Liver (tissue), 8 donors: ENCODE measurements at regions not wholly inside any gene's neighbourhood (a gene's known extent, or its start where the extent isn't known, plus 50 kb on each side); places are given as distances from the start of the nearest gene placed in this dataset.

ENCODE experiments used
- DNase-seq: peaks from one replicate; pipeline ENCODE4 v3.0.0-alpha.2; 2017; ENCODE audit warnings: low spot score
- H3K27ac ChIP-seq, 2 donors: one replicate each; pipeline ENCODE4 v1.7.0; 2013; ENCODE audit warnings: inconsistent platforms in 2 of 2, low read length in 2 of 2, control low read depth in 1 of 2, low read depth in 1 of 2, mild to moderate bottlenecking in 1 of 2
- H3K27me3 ChIP-seq, 4 donors: one replicate each; pipeline versions ENCODE4 v1.6.1 to v1.7.0; 2013; ENCODE audit warnings: low read length in 3 of 4, inconsistent platforms in 1 of 4, mild to moderate bottlenecking in 1 of 4, moderate library complexity in 1 of 4; ENCODE audit not compliant: control insufficient read depth in 4 of 4, insufficient read depth in 4 of 4
- H3K36me3 ChIP-seq, 4 donors: one replicate each; pipeline versions ENCODE4 v1.6.1 to v1.7.0; 2013; ENCODE audit warnings: low read length in 3 of 4, mild to moderate bottlenecking in 3 of 4, low read depth in 1 of 4, moderate library complexity in 1 of 4; ENCODE audit not compliant: control insufficient read depth in 4 of 4, insufficient read depth in 3 of 4
- H3K4me1 ChIP-seq, 4 donors: one replicate each; pipeline versions ENCODE4 v1.6.1 to v1.7.0; 2013; ENCODE audit warnings: low read length in 3 of 4, mild to moderate bottlenecking in 3 of 4, moderate library complexity in 1 of 4; ENCODE audit not compliant: control insufficient read depth in 4 of 4, insufficient read depth in 4 of 4
- H3K4me3 ChIP-seq, 3 donors: one replicate each; pipeline versions ENCODE4 v1.6.1 to v1.7.0; 2013; ENCODE audit warnings: low read length in 3 of 3, control low read depth in 1 of 3, low read depth in 1 of 3, mild to moderate bottlenecking in 1 of 3
- H3K9ac ChIP-seq, 2 donors: one replicate each; pipeline ENCODE4 v1.7.0; 2013; ENCODE audit warnings: low read length in 2 of 2, mild to moderate bottlenecking in 2 of 2, moderate library complexity in 2 of 2, control low read depth in 1 of 2, low read depth in 1 of 2
- H3K9me3 ChIP-seq, 4 donors: one replicate each; pipeline versions ENCODE4 v1.6.1 to v1.7.0; 2013; ENCODE audit warnings: low read length in 3 of 4; ENCODE audit not compliant: control insufficient read depth in 4 of 4
- ATF3 ChIP-seq: IDR thresholded peaks from 2 replicates; pipeline ENCODE4 v1.6.1; 2016; ENCODE audit warnings: antibody characterized with exemption
- CTCF ChIP-seq: fragments of 150-350 bp; IDR thresholded peaks from 2 replicates; pipeline ENCODE4 v1.5.1; 2017; ENCODE audit warnings: improper control_type of control experiment, low read depth, low read length; ENCODE audit not compliant: missing input control
- FOXA1 ChIP-seq: IDR thresholded peaks from 2 replicates; pipeline ENCODE4 v1.6.1; 2016; ENCODE audit warnings: antibody characterized with exemption
- GABPA ChIP-seq, 2 donors: IDR thresholded peaks in 1 of 2; conservative IDR thresholded peaks in 1 of 2; 2 replicates each; pipeline ENCODE4 v1.6.1; 2016; ENCODE audit warnings: antibody characterized with exemption in 2 of 2, mild to moderate bottlenecking in 1 of 2, moderate library complexity in 1 of 2
- HNF4G ChIP-seq: IDR thresholded peaks from 2 replicates; pipeline ENCODE4 v1.6.1; 2016; ENCODE audit warnings: antibody characterized with exemption
- JUND ChIP-seq, 2 donors: IDR thresholded peaks; 2 replicates each; pipeline ENCODE4 v1.6.1; 2016; ENCODE audit warnings: antibody characterized with exemption in 2 of 2
- NR2F2 ChIP-seq: IDR thresholded peaks from 2 replicates; pipeline ENCODE4 v1.6.1; 2016; ENCODE audit warnings: antibody characterized with exemption
- RAD21 ChIP-seq, 2 donors: IDR thresholded peaks; 2 replicates each; pipeline ENCODE4 v1.6.1; 2016; ENCODE audit warnings: antibody characterized with exemption in 2 of 2, mild to moderate bottlenecking in 2 of 2
- REST ChIP-seq: IDR thresholded peaks from 2 replicates; pipeline ENCODE4 v1.6.1; 2016; ENCODE audit warnings: antibody characterized with exemption, mild to moderate bottlenecking
- RXRA ChIP-seq, 2 donors: IDR thresholded peaks; 2 replicates each; pipeline ENCODE4 v1.6.1; 2017 to 2018; ENCODE audit warnings: antibody characterized with exemption in 2 of 2, mild to moderate bottlenecking in 1 of 2
- SP1 ChIP-seq: IDR thresholded peaks from 2 replicates; pipeline ENCODE4 v1.6.1; 2018; ENCODE audit warnings: antibody characterized with exemption, mild to moderate bottlenecking
- TAF1 ChIP-seq: conservative IDR thresholded peaks from 2 replicates; pipeline ENCODE4 v1.6.1; 2016; ENCODE audit warnings: antibody characterized with exemption, mild to moderate bottlenecking
- YY1 ChIP-seq: IDR thresholded peaks from 2 replicates; pipeline ENCODE4 v1.6.1; 2016; ENCODE audit warnings: antibody characterized with exemption, mild to moderate bottlenecking
- ZBTB33 ChIP-seq: IDR thresholded peaks from 2 replicates; pipeline ENCODE4 v1.6.1; 2016; ENCODE audit warnings: antibody characterized with exemption
- WGBS: extraction: QIAGEN DNeasy Blood & Tissue Kit; methylation state at CpG from one replicate; pipeline ENCODE4 v1.1.7; 2013; 5-methylcytosine and 5-hydroxymethylcytosine counted together
- TF ChIP-seq, protein P1 (sequence below): IDR thresholded peaks from 2 replicates; pipeline ENCODE4 v1.6.1; 2016; ENCODE audit warnings: antibody characterized with exemption
- donor health status: healthy.
- donor health status: healthy.
- donor health status: healthy.
- donor health status: healthy.
- donor health status: healthy.

DNA sequence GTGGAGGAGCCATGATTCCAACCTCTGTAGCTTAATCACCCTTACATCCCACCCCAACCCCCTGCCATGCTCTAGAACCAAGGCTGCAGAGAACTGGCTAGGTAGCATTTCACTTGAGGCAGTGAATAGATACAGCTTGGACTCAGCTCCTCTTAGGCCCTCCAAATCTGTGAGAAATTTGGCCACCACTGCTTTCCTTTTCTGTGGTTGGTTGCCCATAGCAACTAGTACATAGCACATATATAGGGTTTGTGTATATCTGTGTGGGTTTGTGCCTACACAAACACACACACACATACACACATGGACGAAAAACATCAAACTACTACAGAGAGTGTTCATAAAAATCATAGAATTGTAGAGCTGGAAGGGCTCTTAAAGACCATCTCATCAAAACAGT is 52.0 kb upstream of the CCDC160 start:
- TF ChIP-seq REST = no peak
- no peak for TF ChIP-seq SP1
- TF ChIP-seq JUND (IDR thresholded peaks at IDR 0.05) = no peak
- TF ChIP-seq YY1 = no peak
- no peak for TF ChIP-seq RXRA (IDR thresholded peaks at IDR 0.05)
- no peak for TF ChIP-seq RAD21 (IDR thresholded peaks at IDR 0.05)
- TF ChIP-seq CTCF = no peak
- TF ChIP-seq ZBTB33 = no peak
- no peak for TF ChIP-seq ATF3
- TF ChIP-seq, protein P1, sequence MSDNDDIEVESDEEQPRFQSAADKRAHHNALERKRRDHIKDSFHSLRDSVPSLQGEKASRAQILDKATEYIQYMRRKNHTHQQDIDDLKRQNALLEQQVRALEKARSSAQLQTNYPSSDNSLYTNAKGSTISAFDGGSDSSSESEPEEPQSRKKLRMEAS = no peak
- TF ChIP-seq FOXA1 = no peak
- no peak for TF ChIP-seq NR2F2
- TF ChIP-seq GABPA (IDR thresholded peaks at IDR 0.05 in 1 of 2, conservative IDR thresholded peaks at IDR 0.05 in 1 of 2) = no peak
- Histone ChIP-seq H3K4me3 (no peak overlapping the region), H3K4me1 (no peaks in the 10 kb centered on the region), H3K27ac (no peak overlapping the region), H3K36me3 (no peaks in the 10 kb centered on the region), H3K9me3 (no peaks in the 10 kb centered on the region), H3K27me3 (peaks cover 0 to 11% (median 0%) of the 10 kb centered on the region in 4 donors), H3K9ac (no peak overlapping the region)
- 57% methylated on average over 1 of the region's 1 CpG for WGBS
- no peak for DNase-seq

DNA sequence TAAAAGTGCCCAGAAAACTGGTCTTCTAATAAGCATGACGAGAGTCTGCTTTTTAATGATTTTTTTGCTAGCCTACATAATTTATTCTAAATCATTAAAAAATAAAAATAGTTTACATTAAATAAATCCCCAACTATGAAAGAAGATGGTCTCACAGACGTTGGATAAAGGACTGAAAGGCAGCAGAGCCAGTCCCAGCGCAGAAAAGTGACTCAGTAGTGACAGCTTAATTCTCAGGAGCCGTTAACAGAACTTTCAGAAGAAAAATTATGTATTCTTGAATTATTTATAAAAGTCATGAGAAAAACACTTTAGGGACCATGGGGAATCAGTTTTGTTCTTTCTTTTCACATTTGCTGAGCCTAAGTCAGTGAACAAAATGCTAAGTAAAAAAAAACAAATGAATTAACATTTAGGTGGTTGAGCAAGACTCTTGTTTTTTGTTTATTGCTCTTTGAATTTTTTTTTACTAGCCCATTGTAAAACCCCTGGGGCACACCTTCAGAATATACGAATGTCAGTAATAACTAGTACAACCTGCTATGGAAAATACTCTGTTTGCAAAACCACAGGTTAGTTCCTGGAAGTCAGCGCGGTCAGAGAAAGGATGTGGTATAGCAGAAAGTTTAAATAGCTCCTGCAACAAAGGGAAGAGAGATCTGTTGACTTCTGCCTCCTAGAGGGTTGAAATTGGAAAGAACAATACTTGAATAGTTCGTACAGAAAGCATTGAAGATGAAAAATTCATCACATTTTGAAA is 50.4 kb upstream of the CCDC160 start:
- H3K9ac ChIP-seq = no peak overlapping the region
- H3K4me3 ChIP-seq = no peak overlapping the region
- no peak for DNase-seq
- H3K4me1 ChIP-seq = no peaks in the 10 kb centered on the region
- 34% methylated on average over 8 of the region's 8 CpGs for WGBS
- H3K9me3 ChIP-seq = no peaks in the 10 kb centered on the region
- H3K27me3 ChIP-seq = peaks cover 0 to 5% (median under 1%) of the 10 kb centered on the region in 4 donors
- no peak overlapping the region for H3K27ac ChIP-seq
- TF ChIP-seq YY1 (no peak), JUND (IDR thresholded peaks at IDR 0.05) (no peak), ZBTB33 (no peak), HNF4G (no peak), RXRA (IDR thresholded peaks at IDR 0.05) (no peak), FOXA1 (no peak), GABPA (IDR thresholded peaks at IDR 0.05 in 1 of 2, conservative IDR thresholded peaks at IDR 0.05 in 1 of 2) (no peak), TAF1 (no peak), SP1 (no peak), ATF3 (no peak)
- TF ChIP-seq, protein P1 = no peak
- H3K36me3 ChIP-seq = no peaks in the 10 kb centered on the region
